ENCODE measurements at regions not wholly inside any gene's neighbourhood (a gene's known extent, or its start where the extent isn't known, plus 50 kb on each side); places are given as distances from the start of the nearest gene placed in this dataset.
"Not testable (repeated sequence)": the region's sequence is repeated elsewhere in the genome, so short reads cannot be mapped to it uniquely, and the experiment has no call there.

GRCh38 chr21:9823197-9824157 is 697.9 kb upstream of the TPTE start:
- H4K20me1 ChIP-seq (ENCODE audit: low read depth, low read length); H3K9ac ChIP-seq (ENCODE audit: low read length); H3K27me3 ChIP-seq (ENCODE audit: low read length); H2AFZ ChIP-seq (ENCODE audit: low read depth, low read length, severe bottlenecking); H3K36me3 ChIP-seq (ENCODE audit: low read length); H3K9me2 ChIP-seq (replicated peaks; ENCODE audit: insufficient read depth, low read length); H3K79me2 ChIP-seq (ENCODE audit: insufficient read depth, low read length); H3F3A ChIP-seq (ENCODE audit: insufficient read depth); H3K27ac ChIP-seq (ENCODE audit: low read depth, low read length); H3K4me3 ChIP-seq (ENCODE audit: insufficient read depth, low read length, poor library complexity, severe bottlenecking); H3K9me3 ChIP-seq (ENCODE audit: insufficient read depth, low read length); H3K4me2 ChIP-seq (ENCODE audit: low read depth, low read length, poor library complexity, severe bottlenecking): not testable (repeated sequence)

GRCh38 chr21:9830801-9831200 is 690.6 kb upstream of the TPTE start:
- H3K79me2 ChIP-seq (ENCODE audit: insufficient read depth, low read length); H3K9me2 ChIP-seq (replicated peaks; ENCODE audit: insufficient read depth, low read length); H3K9me3 ChIP-seq (ENCODE audit: insufficient read depth, low read length); H4K20me1 ChIP-seq (ENCODE audit: low read depth, low read length); H3K4me2 ChIP-seq (ENCODE audit: low read depth, low read length, poor library complexity, severe bottlenecking); H3F3A ChIP-seq (ENCODE audit: insufficient read depth); H3K27me3 ChIP-seq (ENCODE audit: low read length); H2AFZ ChIP-seq (ENCODE audit: low read depth, low read length, severe bottlenecking); H3K9ac ChIP-seq (ENCODE audit: low read length); H3K36me3 ChIP-seq (ENCODE audit: low read length); H3K27ac ChIP-seq (ENCODE audit: low read depth, low read length); H3K4me3 ChIP-seq (ENCODE audit: insufficient read depth, low read length, poor library complexity, severe bottlenecking): not testable (repeated sequence)

- not testable (repeated sequence) for H3K9me3 ChIP-seq (ENCODE audit: insufficient read depth, low read length); H4K20me1 ChIP-seq (ENCODE audit: low read depth, low read length); H3K36me3 ChIP-seq (ENCODE audit: low read length); H2AFZ ChIP-seq (ENCODE audit: low read depth, low read length, severe bottlenecking); H3K4me2 ChIP-seq (ENCODE audit: low read depth, low read length, poor library complexity, severe bottlenecking); H3K27me3 ChIP-seq (ENCODE audit: low read length); H3K4me3 ChIP-seq (ENCODE audit: insufficient read depth, low read length, poor library complexity, severe bottlenecking); H3K27ac ChIP-seq (ENCODE audit: low read depth, low read length); H3K9ac ChIP-seq (ENCODE audit: low read length); H3F3A ChIP-seq (ENCODE audit: insufficient read depth); H3K9me2 ChIP-seq (replicated peaks; ENCODE audit: insufficient read depth, low read length); H3K79me2 ChIP-seq (ENCODE audit: insufficient read depth, low read length)
Measured at GRCh38 chr21:9832751-9833150, 688.6 kb upstream of the TPTE start.

GRCh38 chr21:9836547-9836946 is 684.8 kb upstream of the TPTE start:
- H3K9ac ChIP-seq (ENCODE audit: low read length); H3K4me2 ChIP-seq (ENCODE audit: low read depth, low read length, poor library complexity, severe bottlenecking); H3K36me3 ChIP-seq (ENCODE audit: low read length); H3K79me2 ChIP-seq (ENCODE audit: insufficient read depth, low read length); H4K20me1 ChIP-seq (ENCODE audit: low read depth, low read length); H2AFZ ChIP-seq (ENCODE audit: low read depth, low read length, severe bottlenecking); H3K27ac ChIP-seq (ENCODE audit: low read depth, low read length); H3F3A ChIP-seq (ENCODE audit: insufficient read depth); H3K27me3 ChIP-seq (ENCODE audit: low read length); H3K9me3 ChIP-seq (ENCODE audit: insufficient read depth, low read length); H3K4me3 ChIP-seq (ENCODE audit: insufficient read depth, low read length, poor library complexity, severe bottlenecking); H3K9me2 ChIP-seq (replicated peaks; ENCODE audit: insufficient read depth, low read length): not testable (repeated sequence)

- H3K9me2 ChIP-seq (replicated peaks; ENCODE audit: insufficient read depth, low read length); H3K27me3 ChIP-seq (ENCODE audit: low read length); H3K9me3 ChIP-seq (ENCODE audit: insufficient read depth, low read length); H4K20me1 ChIP-seq (ENCODE audit: low read depth, low read length); H2AFZ ChIP-seq (ENCODE audit: low read depth, low read length, severe bottlenecking); H3F3A ChIP-seq (ENCODE audit: insufficient read depth); H3K9ac ChIP-seq (ENCODE audit: low read length); H3K4me2 ChIP-seq (ENCODE audit: low read depth, low read length, poor library complexity, severe bottlenecking); H3K4me3 ChIP-seq (ENCODE audit: insufficient read depth, low read length, poor library complexity, severe bottlenecking); H3K36me3 ChIP-seq (ENCODE audit: low read length); H3K27ac ChIP-seq (ENCODE audit: low read depth, low read length); H3K79me2 ChIP-seq (ENCODE audit: insufficient read depth, low read length): not testable (repeated sequence)
Measured at GRCh38 chr21:9837001-9837400, 684.4 kb upstream of the TPTE start.

- not testable (repeated sequence) for H3K27me3 ChIP-seq (ENCODE audit: low read length); H3F3A ChIP-seq (ENCODE audit: insufficient read depth); H3K27ac ChIP-seq (ENCODE audit: low read depth, low read length); H3K4me2 ChIP-seq (ENCODE audit: low read depth, low read length, poor library complexity, severe bottlenecking); H4K20me1 ChIP-seq (ENCODE audit: low read depth, low read length); H3K36me3 ChIP-seq (ENCODE audit: low read length); H2AFZ ChIP-seq (ENCODE audit: low read depth, low read length, severe bottlenecking); H3K79me2 ChIP-seq (ENCODE audit: insufficient read depth, low read length); H3K9me2 ChIP-seq (replicated peaks; ENCODE audit: insufficient read depth, low read length); H3K9ac ChIP-seq (ENCODE audit: low read length); H3K4me3 ChIP-seq (ENCODE audit: insufficient read depth, low read length, poor library complexity, severe bottlenecking); H3K9me3 ChIP-seq (ENCODE audit: insufficient read depth, low read length)
Measured at GRCh38 chr21:9837526-9837925, 683.9 kb upstream of the TPTE start.
